ENCODE measurements at regions not wholly inside any gene's neighbourhood (a gene's known extent, or its start where the extent isn't known, plus 50 kb on each side); places are given as distances from the start of the nearest gene placed in this dataset.

DNA sequence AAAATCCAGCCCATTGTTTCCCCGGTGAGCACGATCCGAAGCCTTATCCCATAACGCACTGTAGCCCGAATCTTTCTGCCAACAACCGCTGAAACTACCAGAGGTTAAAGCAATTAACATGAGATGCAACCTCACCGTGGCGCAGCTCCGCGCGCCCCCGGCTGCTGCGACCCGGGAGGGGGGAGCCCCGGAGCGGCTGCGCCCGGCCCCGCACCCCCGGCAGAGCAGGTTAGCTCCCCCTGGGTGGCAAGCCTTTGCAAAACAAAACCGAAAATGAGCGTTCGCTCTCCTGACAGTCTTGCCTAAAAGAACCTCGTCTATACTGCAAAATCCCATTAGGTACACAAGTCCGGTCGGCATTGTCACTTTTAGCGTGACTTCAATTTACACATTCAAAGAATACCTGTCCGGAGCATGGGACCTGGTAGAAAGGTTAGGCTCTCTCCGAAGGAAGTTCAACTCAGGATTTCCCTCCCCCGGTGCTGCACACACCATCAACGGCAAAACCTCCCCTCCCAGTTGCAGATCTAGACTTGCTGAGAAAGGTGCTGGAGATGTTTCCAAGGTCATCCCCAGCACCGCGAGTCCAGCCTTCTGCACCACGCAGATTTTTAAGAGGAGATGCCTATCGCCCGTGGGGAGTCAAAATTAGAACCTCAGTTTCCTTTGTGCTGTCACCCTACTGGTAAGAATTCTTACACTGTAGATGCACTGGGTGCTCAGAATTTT, 107.5 kb downstream of the ZNF281 start:
- Histone ChIP-seq H2BK5ac (ENCODE audit: low read depth, low read length) (no peak overlapping the region; the same call in 1 of the 2 replicates), H2AFZ (ENCODE audit: low read length) (peak overlapping the region; percentile 78), H3K14ac (ENCODE audit: insufficient read length) (no peak overlapping the region), H3K79me2 (ENCODE audit: control insufficient read depth in 1 of 2, insufficient read depth in 2 of 2, low read length in 2 of 2) (no peaks in the 10 kb centered on the region; a peak in 1 of 4 replicates), H3K4me1 (replicated peaks in 1 of 4; ENCODE audit: control insufficient read depth in 3 of 4, insufficient read depth in 4 of 4, low read length in 3 of 4) (peaks cover 0 to 6% (median 2%) of the 10 kb centered on the region in 4 experiments; a peak in 4 of 7 replicates), H3K56ac (replicated peaks; ENCODE audit: insufficient read length, low read depth, low read length) (no peak overlapping the region), H4K91ac (replicated peaks; ENCODE audit: insufficient read length, low read length) (no peak overlapping the region), H3K27me3 (replicated peaks in 1 of 4; ENCODE audit: control insufficient read depth in 3 of 4, extremely low read depth in 1 of 4, insufficient read depth in 3 of 4, low read length in 3 of 4) (peaks cover 0 to 15% (median 12%) of the 10 kb centered on the region in 4 experiments; a peak in 5 of 7 replicates), H3K9ac (replicated peaks in 1 of 4; ENCODE audit: extremely low read depth in 1 of 4, low read depth in 3 of 4, low read length in 3 of 4) (no peak overlapping the region), H3K4ac (replicated peaks; ENCODE audit: insufficient read length, low read depth, low read length) (no peak overlapping the region), H2BK12ac (ENCODE audit: low read depth, low read length) (peak overlapping the region; percentile 31; the same call in 1 of the 2 replicates), H3K23ac (ENCODE audit: insufficient read length) (no peak overlapping the region), H3K27ac (ENCODE audit: low read depth, low read length) (no peak overlapping the region), H2BK120ac (replicated peaks; ENCODE audit: low read depth, low read length) (no peak overlapping the region), H3K18ac (ENCODE audit: extremely low read depth, low read length) (peak overlapping the region; percentile 75; the same call in 1 of the 2 replicates), H2AK5ac (ENCODE audit: low read depth, low read length) (no peak overlapping the region), H2BK15ac (ENCODE audit: low read length) (no peak overlapping the region), H3K4me3 (ENCODE audit: extremely low read depth in 1 of 4, insufficient read depth in 2 of 4, low read depth in 3 of 4, low read length in 4 of 4) (peak overlapping the region; percentile 25 to 65 (median 56)), H3K79me1 (ENCODE audit: low read depth, low read length) (no peaks in the 10 kb centered on the region), H2BK20ac (ENCODE audit: low read length) (no peak overlapping the region), H3K4me2 (ENCODE audit: insufficient read depth in 1 of 2, low read depth in 2 of 2, low read length in 2 of 2) (peak overlapping the region; percentile 73 to 95), H3K36me3 (ENCODE audit: control insufficient read depth in 2 of 4, insufficient read depth in 4 of 4, low read length in 3 of 4) (no peaks in the 10 kb centered on the region), H3K9me3 (ENCODE audit: insufficient read depth in 2 of 2, low read depth in 1 of 2, low read length in 1 of 2) (no peaks in the 10 kb centered on the region), H4K8ac (ENCODE audit: extremely low read depth, insufficient read depth, low read length) (no peak overlapping the region), H3K23me2 (ENCODE audit: low read depth, low read length) (peaks cover 10% of the 10 kb centered on the region), H4K5ac (ENCODE audit: insufficient read length, low read depth, low read length) (no peak overlapping the region), H4K20me1 (replicated peaks in 1 of 2; ENCODE audit: control insufficient read depth in 1 of 2, insufficient read depth in 2 of 2, low read length in 2 of 2) (no peaks in the 10 kb centered on the region)
- 2% methylated on average over 36 of the region's 36 CpGs; no CpG with 5 or more reads in 1 of the 2 experiments for WGBS, 2 experiments (ENCODE audit: extremely low coverage in 1 of 2, insufficient coverage in 1 of 2, insufficient read length in 1 of 2, insufficient replicate concordance in 2 of 2, low coverage in 1 of 2, low lambda C conversion rate in 2 of 2, missing lambda C conversion rate in 1 of 2)
- no peak for FAIRE-seq
- CTCF ChIA-PET (ENCODE audit: partially characterized antibody): interaction anchor here (0.6 to 10.0 kb wide), 15 partner anchors 8 to 227 kb away, joined by 3 to 74 read pairs (median 4); no protein-coding TSS in a partner anchor
- peak in 1 of 2 experiments; percentile 64 for DNase-seq (ENCODE audit: low read depth in 1 of 2, low spot score in 2 of 2)
- POLR2A ChIA-PET (ENCODE audit: partially characterized antibody): interaction anchor here (1.2 to 1.3 kb wide), 2 partner anchors 53 to 63 kb away, joined by 3 read pairs; no protein-coding TSS in a partner anchor
- no peak for TF ChIP-seq TAF7 (optimal IDR thresholded peaks at IDR 0.05; ENCODE audit: borderline replicate concordance, low read depth, low read length)
- no peak for TF ChIP-seq SIRT6 (IDR thresholded peaks at IDR 0.05; ENCODE audit: low read length)
- TF ChIP-seq ZNF274 (IDR thresholded peaks at IDR 0.05; ENCODE audit: borderline replicate concordance, extremely low read depth, low read length): no peak
- no peak for TF ChIP-seq SIX5 (IDR thresholded peaks at IDR 0.05; ENCODE audit: low read depth, low read length)
- TF ChIP-seq CBX5 (IDR thresholded peaks at IDR 0.05; ENCODE audit: low read depth, low read length): no peak
- no peak for TF ChIP-seq RNF2 (IDR thresholded peaks at IDR 0.05; ENCODE audit: borderline replicate concordance, low read depth, low read length, missing control alignments, poor library complexity, severe bottlenecking)
- TF ChIP-seq GTF2F1 (IDR thresholded peaks at IDR 0.05; ENCODE audit: borderline replicate concordance, low read depth, low read length): no peak
- TF ChIP-seq POLR2A (IDR thresholded peaks at IDR 0.05; ENCODE audit: control extremely low read depth in 1 of 2, low read depth in 2 of 2, low read length in 2 of 2): no peak
- peak; percentile 19 for TF ChIP-seq ASH2L (IDR thresholded peaks at IDR 0.05; ENCODE audit: low read length)
- TF ChIP-seq YY1 (IDR thresholded peaks at IDR 0.05; ENCODE audit: low read depth, low read length): no peak
- no peak for TF ChIP-seq RFX5 (IDR thresholded peaks at IDR 0.05; ENCODE audit: borderline replicate concordance, low read depth, low read length)
- TF ChIP-seq, protein P1, sequence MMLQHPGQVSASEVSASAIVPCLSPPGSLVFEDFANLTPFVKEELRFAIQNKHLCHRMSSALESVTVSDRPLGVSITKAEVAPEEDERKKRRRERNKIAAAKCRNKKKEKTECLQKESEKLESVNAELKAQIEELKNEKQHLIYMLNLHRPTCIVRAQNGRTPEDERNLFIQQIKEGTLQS (IDR thresholded peaks at IDR 0.05; ENCODE audit: insufficient read depth, low read depth, low read length): no peak
- TF ChIP-seq CHD1 (IDR thresholded peaks at IDR 0.05; ENCODE audit: low read depth, low read length): no peak

Measured in H1 (cell line).